HepG2 (cell line): ENCODE measurements at regions not wholly inside any gene's neighbourhood (a gene's known extent, or its start where the extent isn't known, plus 50 kb on each side); places are given as distances from the start of the nearest gene placed in this dataset.

Experiments used
- GMEB2 ChIP-seq: IDR thresholded peaks from 2 replicates; pipeline ENCODE4 v1.6.1; 2016; ENCODE audit warnings: missing biosample characterization, missing genetic modification reagents, low read depth
- KAT7 ChIP-seq: IDR thresholded peaks from 2 replicates; pipeline ENCODE4 v1.6.1; 2018; ENCODE audit warnings: borderline replicate concordance, missing compliant biosample characterization
- KDM2A ChIP-seq: sonication (generic); formaldehyde crosslinking; IDR thresholded peaks from 2 replicates; pipeline ENCODE4 v1.4.0; 2020; ENCODE audit warnings: low read depth, missing genetic modification reagents, borderline replicate concordance
- KMT2B ChIP-seq: IDR thresholded peaks from 2 replicates; pipeline ENCODE4 v1.6.1; 2016; ENCODE audit warnings: missing genetic modification reagents, missing compliant biosample characterization
- XRCC5 ChIP-seq: fragments of 200-400 bp; formaldehyde crosslinking; optimal IDR thresholded peaks from 2 replicates; pipeline ENCODE3; 2017; ENCODE audit warnings: mild to moderate bottlenecking, low read length
- ZBTB1 ChIP-seq: sonication (generic); formaldehyde crosslinking; IDR thresholded peaks from 2 replicates; pipeline ENCODE4 v1.4.0; 2020; ENCODE audit warnings: missing genetic modification reagents, borderline replicate concordance
- ZNF446 ChIP-seq: sonication (generic); formaldehyde crosslinking; IDR thresholded peaks from 2 replicates; pipeline ENCODE4 v1.5.0; 2020; ENCODE audit warnings: mild to moderate bottlenecking, missing genetic modification reagents
- ZNF513 ChIP-seq: sonication (generic); formaldehyde crosslinking; conservative IDR thresholded peaks from 2 replicates; pipeline ENCODE4 v1.5.0; 2020; ENCODE audit warnings: missing genetic modification reagents
- ZNF569 ChIP-seq: sonication (generic); formaldehyde crosslinking; IDR thresholded peaks from 2 replicates; pipeline ENCODE4 v1.5.0; 2020; ENCODE audit warnings: mild to moderate bottlenecking, missing genetic modification reagents, moderate library complexity, borderline replicate concordance
- ZNF781 ChIP-seq: sonication (generic); formaldehyde crosslinking; IDR thresholded peaks from 2 replicates; pipeline ENCODE4 v1.5.1; 2020; ENCODE audit warnings: borderline replicate concordance, mild to moderate bottlenecking, missing genetic modification reagents; ENCODE audit errors: not compliant biosample characterization
- TF ChIP-seq, protein P1 (sequence below): sonication (generic); formaldehyde crosslinking; IDR thresholded peaks from 2 replicates; pipeline ENCODE4 v1.4.0; 2020; ENCODE audit warnings: missing genetic modification reagents, mild to moderate bottlenecking, borderline replicate concordance
- TF ChIP-seq, protein P2 (sequence below): sonication (generic); formaldehyde crosslinking; IDR thresholded peaks from 2 replicates; pipeline ENCODE4 v1.4.0; 2020; ENCODE audit warnings: missing genetic modification reagents
- TF ChIP-seq, protein P3 (sequence below): sonication (generic); formaldehyde crosslinking; IDR thresholded peaks from 2 replicates; pipeline ENCODE4 v1.4.0; 2020; ENCODE audit warnings: mild to moderate bottlenecking, missing genetic modification reagents
- TF ChIP-seq, protein P4 (sequence below): sonication (generic); formaldehyde crosslinking; IDR thresholded peaks from 2 replicates; pipeline ENCODE4 v1.4.0; 2020; ENCODE audit warnings: missing genetic modification reagents, borderline replicate concordance

GRCh38 chr9:19975499-19975898 lies 186.7 kb upstream of the SLC24A2 start (continued):
- TF ChIP-seq, protein P1, sequence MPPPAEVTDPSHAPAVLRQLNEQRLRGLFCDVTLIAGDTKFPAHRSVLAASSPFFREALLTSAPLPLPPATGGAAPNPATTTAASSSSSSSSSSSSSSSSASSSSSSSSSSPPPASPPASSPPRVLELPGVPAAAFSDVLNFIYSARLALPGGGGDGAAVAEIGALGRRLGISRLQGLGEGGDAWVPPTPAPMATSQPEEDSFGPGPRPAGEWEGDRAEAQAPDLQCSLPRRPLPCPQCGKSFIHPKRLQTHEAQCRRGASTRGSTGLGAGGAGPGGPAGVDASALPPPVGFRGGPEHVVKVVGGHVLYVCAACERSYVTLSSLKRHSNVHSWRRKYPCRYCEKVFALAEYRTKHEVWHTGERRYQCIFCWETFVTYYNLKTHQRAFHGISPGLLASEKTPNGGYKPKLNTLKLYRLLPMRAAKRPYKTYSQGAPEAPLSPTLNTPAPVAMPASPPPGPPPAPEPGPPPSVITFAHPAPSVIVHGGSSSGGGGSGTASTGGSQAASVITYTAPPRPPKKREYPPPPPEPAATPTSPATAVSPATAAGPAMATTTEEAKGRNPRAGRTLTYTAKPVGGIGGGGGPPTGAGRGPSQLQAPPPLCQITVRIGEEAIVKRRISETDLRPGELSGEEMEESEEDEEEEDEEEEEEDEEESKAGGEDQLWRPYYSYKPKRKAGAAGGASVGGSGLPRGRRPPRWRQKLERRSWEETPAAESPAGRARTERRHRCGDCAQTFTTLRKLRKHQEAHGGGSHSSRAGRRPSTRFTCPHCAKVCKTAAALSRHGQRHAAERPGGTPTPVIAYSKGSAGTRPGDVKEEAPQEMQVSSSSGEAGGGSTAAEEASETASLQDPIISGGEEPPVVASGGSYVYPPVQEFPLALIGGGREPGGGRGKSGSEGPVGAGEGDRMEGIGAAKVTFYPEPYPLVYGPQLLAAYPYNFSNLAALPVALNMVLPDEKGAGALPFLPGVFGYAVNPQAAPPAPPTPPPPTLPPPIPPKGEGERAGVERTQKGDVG (CRISPR knock-in tag), result no peak
- TF ChIP-seq ZNF781, result no peak
- TF ChIP-seq, protein P2, sequence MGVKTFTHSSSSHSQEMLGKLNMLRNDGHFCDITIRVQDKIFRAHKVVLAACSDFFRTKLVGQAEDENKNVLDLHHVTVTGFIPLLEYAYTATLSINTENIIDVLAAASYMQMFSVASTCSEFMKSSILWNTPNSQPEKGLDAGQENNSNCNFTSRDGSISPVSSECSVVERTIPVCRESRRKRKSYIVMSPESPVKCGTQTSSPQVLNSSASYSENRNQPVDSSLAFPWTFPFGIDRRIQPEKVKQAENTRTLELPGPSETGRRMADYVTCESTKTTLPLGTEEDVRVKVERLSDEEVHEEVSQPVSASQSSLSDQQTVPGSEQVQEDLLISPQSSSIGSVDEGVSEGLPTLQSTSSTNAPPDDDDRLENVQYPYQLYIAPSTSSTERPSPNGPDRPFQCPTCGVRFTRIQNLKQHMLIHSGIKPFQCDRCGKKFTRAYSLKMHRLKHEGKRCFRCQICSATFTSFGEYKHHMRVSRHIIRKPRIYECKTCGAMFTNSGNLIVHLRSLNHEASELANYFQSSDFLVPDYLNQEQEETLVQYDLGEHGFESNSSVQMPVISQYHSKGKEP (CRISPR knock-in tag), result no peak
- no peak for TF ChIP-seq ZNF446 (CRISPR knock-in tag)
- TF ChIP-seq, protein P3, sequence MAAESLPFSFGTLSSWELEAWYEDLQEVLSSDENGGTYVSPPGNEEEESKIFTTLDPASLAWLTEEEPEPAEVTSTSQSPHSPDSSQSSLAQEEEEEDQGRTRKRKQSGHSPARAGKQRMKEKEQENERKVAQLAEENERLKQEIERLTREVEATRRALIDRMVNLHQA, result no peak
- no peak for TF ChIP-seq KMT2B (CRISPR knock-in tag)
- TF ChIP-seq ZBTB1, result no peak
- no peak for TF ChIP-seq KAT7 (CRISPR knock-in tag)
- TF ChIP-seq XRCC5, result no peak
- TF ChIP-seq ZNF569 (CRISPR knock-in tag), result no peak
- TF ChIP-seq KDM2A (CRISPR knock-in tag), result no peak
- no peak for TF ChIP-seq GMEB2 (CRISPR knock-in tag)
- TF ChIP-seq, protein P4, sequence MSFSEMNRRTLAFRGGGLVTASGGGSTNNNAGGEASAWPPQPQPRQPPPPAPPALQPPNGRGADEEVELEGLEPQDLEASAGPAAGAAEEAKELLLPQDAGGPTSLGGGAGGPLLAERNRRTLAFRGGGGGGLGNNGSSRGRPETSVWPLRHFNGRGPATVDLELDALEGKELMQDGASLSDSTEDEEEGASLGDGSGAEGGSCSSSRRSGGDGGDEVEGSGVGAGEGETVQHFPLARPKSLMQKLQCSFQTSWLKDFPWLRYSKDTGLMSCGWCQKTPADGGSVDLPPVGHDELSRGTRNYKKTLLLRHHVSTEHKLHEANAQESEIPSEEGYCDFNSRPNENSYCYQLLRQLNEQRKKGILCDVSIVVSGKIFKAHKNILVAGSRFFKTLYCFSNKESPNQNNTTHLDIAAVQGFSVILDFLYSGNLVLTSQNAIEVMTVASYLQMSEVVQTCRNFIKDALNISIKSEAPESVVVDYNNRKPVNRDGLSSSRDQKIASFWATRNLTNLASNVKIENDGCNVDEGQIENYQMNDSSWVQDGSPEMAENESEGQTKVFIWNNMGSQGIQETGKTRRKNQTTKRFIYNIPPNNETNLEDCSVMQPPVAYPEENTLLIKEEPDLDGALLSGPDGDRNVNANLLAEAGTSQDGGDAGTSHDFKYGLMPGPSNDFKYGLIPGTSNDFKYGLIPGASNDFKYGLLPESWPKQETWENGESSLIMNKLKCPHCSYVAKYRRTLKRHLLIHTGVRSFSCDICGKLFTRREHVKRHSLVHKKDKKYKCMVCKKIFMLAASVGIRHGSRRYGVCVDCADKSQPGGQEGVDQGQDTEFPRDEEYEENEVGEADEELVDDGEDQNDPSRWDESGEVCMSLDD, result no peak
- TF ChIP-seq ZNF513 (CRISPR knock-in tag), result no peak
